AML-193 (cell line): ENCODE measurements at regions not wholly inside any gene's neighbourhood (a gene's known extent, or its start where the extent isn't known, plus 50 kb on each side); places are given as distances from the start of the nearest gene placed in this dataset.
"Not testable (repeated sequence)": the region's sequence is repeated elsewhere in the genome, so short reads cannot be mapped to it uniquely, and the experiment has no call there.

Experiments
- DNase-seq, 2 experiments: peaks; one replicate each; lab custom pipeline; 2025; lab: John Stamatoyannopoulos, UW

GRCh38 chr12:124381456-124382296 is 86.8 kb downstream of the RFLNA start:
- no peak for DNase-seq

DNA sequence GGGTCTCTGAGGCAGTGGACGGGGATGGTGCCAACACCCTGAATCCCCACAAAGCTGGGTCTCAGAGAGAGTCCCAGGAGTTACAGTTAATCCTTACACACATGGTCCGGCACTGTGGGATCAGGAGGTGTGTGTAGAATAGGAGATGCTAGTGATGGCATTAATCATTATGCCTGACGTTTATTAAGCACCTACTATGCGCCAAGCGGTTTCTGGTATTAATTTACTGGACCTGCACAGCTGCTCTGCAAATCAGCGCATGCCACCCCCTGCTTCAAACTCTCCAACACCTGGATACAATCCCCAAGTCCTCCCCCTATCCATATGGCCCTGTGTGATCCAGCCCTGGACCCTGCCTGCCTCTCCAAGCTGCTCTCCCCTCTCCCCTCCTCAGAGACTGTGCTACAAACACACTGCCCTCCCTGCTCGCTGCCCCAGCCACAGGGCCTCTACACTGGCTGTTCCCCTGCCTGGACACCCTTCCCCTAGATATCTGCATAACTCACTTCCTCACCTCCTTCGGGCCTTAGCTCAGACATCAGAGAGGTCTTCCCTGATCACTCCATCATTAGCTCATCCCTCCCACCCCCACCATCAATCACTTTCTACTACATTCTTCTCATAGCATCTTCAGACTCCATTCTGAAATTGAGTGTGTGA is 86.0 kb downstream of the RFLNA start:
- DNase-seq = no peak

DNA sequence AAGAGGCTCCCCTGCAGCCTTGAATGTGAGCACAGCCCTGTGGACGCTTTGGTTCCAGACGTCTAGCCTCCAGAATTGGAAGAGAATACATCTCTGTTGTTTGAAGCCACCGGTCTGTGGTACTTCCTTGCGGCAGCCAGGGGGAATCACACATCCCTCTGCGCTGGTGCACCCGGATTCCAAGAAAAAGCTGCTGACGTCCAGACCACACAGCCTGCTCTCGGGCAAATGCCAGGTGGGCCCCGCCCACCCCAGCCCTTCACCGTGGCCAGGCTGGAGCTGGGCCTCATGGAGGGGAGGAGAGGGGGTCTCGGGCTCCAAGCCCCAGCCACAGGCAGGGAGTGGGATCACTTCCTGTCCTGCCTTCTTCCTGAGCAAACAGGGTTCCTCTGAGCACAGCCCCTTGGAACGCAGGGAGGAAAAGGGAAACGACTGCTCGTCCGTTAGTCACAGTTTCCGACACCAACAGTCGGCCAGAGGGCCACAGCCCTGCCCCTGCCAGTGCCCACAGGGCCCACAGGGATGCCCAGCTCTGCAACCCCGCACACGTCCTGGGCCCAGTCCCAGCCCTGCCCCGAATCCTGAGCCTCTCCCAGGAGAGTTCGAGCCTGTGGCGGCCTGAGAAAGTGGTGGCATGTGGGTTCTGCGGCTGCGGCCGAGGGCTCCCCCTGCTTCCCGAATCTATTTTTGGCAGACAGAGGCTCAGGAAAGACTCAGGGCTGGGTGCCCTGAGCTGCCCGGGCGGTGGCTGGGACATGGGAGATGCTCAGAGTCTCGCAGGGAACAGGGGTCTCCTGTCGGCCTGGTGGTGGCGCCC is 85.3 kb downstream of the RFLNA start:
- peak; percentile 3 to 6 for DNase-seq

DNA sequence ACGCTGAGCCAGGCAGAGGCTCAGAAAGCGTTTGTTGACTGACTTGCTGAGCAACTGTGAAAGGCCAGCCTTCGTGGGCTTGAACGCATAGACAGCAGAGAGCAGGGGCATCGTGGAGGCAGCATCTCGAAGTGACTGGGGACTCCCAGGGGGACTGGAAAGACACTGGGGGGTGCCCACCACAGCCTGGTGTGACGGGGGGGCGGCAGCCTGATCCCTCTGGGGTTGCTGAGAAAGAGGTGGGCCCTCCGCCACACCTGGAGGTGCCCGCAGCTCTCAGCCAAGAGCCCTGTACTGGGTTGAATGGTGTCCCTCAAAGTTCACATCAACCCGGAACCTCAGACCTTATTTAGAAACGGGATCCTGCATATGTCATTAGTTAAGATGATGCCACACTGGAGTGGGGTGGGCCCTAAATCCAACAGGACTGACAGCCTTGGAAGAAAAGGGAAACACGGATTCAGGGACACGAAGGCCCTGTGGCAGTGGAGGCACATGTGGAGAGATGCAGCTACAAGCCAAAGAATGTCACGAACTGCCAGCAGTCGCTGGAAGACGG is 84.6 kb downstream of the RFLNA start:
- no peak for DNase-seq

DNA sequence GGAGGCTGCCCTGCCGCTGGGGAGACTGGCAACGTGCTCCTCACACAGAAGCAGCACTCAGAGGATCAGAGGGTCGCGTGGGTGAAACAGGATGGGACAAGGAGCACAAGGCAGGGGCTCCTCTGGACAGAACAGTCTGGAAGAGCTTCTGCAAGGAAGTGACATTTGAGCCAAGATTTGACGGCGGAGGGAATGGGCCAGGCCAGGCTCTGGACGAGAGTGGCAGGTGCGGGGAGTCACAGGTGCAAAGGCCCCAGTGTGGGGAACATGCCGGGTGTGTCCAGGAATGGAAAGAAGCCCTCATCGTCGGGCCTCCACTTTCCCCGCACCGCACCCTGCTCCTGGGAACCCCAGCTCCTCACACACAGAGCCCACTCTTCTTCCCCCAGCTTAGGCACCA is 84.0 kb downstream of the RFLNA start:
- no peak for DNase-seq

DNA sequence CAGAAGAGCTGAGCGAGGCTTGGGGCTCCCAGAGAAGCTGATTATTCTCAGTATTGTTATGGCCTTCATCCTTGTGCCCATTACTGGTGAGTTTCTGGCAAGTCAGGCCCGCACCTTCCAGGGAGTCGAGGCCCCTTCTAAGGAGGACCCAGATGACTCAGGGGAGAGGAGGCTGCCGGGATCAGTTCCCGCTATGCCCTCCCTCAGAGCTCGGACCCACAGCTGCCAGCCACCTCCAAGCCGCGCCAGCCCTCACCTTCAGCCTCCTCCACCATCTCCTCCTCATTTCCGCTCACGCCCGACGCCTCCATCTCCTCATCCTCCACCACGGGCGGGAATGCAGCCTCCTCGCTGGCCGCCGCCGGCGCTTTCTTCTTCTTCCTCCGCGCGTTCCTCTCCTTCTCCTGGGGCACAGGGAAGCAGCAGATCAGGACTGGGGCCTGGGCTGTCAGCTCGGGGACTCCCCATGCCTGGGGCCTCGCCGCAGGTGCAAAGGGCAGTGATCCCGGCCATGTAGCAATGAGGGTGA is 83.2 kb downstream of the RFLNA start:
- no peak for DNase-seq

- no peak for DNase-seq
Observed at GRCh38 chr12:124376435-124376834, 81.5 kb downstream of the RFLNA start.

DNA sequence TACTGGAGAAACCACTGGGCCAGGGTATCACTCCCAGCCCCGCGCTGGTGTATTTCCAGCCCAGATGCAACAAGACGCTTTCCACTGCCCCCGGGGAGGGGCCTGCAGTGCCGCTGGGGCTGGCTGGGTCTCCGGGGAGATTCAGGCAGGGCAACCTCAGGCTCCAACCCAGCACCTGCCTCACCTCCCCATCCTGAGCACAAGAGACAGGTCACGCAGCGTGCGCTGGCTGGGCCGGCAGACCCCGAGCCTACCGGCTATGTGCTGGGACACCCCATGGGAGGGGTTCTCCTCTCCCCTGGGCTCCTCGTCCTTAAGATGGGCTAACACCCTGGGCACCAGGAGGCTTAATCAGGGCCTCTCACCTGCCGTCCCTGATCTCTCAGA is 80.9 kb downstream of the RFLNA start:
- no peak for DNase-seq

DNA sequence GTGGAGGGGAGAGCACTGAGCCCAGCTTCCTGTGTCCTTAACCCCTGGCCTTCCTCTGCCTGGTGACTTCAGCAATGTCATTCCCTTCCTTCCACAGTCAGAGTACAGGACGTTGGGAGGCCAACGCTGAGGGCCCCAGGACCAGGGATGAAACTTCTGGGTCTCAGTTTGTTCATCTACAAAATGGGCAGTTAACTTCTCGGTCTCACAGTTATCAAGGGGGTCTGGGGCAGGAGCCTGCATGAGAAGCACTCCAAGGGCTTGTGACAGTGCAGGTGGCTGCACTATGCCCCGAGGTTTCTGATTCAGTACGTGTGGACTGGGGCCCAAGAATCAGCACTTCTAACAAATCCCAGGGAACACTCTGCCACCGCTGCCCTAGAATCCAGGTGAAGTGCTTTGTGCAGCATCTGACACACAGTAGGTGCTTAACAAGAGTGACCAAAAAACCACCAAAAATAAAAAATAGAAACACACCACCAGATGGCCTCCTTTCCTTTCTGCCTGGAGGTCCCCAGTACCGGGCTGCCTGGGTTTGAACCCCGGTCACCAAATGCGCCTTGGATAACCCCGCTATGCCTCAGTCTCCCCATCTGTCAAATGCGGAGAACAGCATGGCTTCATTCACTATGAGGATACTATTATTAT is 80.4 kb downstream of the RFLNA start:
- DNase-seq = no peak

GRCh38 chr12:124374567-124374966 is 79.7 kb downstream of the RFLNA start:
- DNase-seq = no peak

DNA sequence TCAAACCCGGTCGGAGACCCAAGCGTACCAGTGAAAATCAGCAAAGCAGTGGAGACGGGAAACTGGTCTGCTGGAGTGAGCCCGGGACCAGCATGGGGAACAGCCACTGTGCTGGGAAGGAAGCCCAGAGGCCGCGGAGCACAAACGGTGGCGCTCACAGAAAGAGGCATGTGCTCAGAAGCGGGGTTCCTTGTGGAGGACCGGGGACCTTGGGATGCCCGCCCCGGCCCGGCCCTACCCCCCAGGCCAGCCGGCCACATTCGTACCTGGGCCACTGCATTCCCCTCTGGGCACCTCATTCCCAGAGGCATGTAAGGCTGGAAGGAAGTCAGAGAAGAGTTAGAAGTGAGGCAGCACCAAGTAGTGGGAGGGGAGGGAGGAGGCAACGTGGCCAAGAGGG is 79.3 kb downstream of the RFLNA start:
- no peak for DNase-seq

DNA sequence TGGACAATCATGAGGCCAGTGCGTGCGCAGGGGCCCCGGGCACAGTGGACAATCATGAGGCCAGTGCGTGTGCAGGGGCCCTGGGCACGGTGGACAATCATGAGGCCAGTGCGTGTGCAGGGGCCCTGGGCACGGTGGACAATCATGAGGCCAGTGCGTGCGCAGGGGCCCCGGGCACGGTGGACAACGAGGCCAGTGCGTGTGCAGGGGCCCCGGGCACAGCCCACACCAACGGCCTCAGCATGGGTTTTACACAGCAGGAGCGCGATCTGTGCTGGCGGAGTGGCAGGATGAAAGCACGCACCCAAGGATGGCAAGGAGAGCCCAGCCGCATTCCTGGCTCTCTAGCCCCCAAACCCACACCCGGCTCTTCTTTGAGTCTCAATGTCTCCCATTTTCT is 78.8 kb downstream of the RFLNA start:
- not testable (repeated sequence) for DNase-seq

GRCh38 chr12:124372831-124373230 is 77.9 kb downstream of the RFLNA start:
- DNase-seq = no peak

DNA sequence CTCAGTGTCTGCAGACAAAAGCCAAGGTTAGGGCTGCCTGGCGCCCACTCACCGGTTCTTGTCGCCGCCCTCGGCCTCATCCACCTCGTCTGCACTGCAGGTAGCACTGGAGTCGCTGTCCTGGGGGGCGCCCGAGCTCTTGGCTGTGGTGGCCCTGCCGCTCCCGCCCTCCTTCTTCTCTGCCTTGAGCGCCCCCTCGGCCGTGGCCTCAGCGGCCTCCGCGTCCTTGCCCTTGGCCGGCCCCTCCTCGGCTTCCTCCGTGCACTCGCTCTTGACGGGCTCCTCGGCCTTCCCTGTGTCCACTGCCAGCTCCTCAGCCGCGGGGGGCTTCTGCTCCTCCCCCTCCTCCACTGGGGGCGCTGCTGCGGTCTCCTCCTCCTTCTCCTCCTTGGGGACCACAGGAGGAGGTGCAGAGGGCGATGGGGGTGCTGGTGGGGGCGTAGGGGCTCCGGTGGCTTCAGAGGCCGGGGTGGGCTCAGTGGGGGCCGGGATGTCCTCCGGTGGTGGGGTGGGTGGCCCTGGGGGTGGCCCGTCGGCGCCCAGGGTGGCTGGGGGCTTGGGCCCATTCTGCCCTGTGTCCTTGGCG is 77.2 kb downstream of the RFLNA start:
- no peak for DNase-seq

- no peak for DNase-seq
Observed at GRCh38 chr12:124371366-124371765, 76.5 kb downstream of the RFLNA start.

- DNase-seq = no peak
Observed at GRCh38 chr12:124370851-124371250, 76.0 kb downstream of the RFLNA start.

GRCh38 chr12:124370384-124370783 is 75.5 kb downstream of the RFLNA start:
- no peak for DNase-seq

DNA sequence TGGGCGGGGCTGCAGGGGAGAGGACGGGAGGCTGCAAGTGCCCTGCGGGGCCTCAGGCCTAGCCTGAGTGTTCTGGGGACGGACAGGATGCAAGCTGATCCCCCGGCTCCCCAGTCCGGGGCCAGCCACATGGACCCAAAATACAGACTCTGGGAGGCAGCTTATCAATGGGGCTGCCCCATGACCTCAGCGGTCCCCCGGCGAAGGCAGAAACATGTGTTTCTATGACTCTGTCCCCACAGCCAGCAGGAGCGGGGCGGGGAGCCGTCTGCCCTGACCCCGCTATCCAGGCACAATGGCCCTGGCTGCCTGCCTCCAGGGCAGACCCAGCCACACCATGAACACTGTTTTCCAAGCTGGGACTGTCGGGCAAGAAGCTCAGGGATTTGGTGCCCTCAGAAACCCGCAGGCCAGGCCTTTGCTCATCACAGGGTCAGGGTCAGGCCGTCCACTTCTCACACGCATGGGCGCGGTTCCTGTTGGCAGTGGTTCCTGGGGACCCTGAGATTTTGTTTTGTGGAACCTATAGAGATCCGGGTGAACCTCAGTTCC is 75.0 kb downstream of the RFLNA start:
- no peak for DNase-seq

GRCh38 chr12:124369055-124369826 is 74.3 kb downstream of the RFLNA start:
- no peak for DNase-seq

GRCh38 chr12:124368421-124369032 is 73.6 kb downstream of the RFLNA start:
- DNase-seq = no peak
